Left renal cortex interstitium (tissue), 4 donors: ENCODE measurements at regions not wholly inside any gene's neighbourhood (a gene's known extent, or its start where the extent isn't known, plus 50 kb on each side); places are given as distances from the start of the nearest gene placed in this dataset.

Experiments
- DNase-seq, 4 donors: peaks; one replicate each; pipeline ENCODE4 v3.0.0-alpha.2; 2013; ENCODE audit warnings: low read depth in 4 of 4, low spot score in 2 of 4, missing footprints in 1 of 4

DNA sequence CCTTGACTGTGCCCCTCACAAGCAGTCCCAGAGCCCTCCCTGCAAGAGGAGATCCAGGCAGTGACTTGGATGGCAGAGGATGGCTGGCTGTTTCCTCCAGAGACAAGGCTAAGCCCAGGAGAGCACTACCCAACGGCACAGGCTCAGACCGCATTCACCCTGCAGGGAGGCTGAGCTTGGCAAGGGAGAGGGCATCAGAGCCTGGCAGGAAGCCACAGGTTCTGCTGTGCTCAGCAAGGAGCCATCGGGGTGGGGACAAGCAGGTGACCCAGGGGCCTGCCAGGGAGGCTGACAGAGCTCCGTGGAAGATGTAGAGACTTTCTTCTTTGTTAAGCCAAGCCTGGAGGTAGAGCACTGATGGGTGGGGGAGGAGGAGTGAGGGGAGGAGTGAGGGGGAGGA, 159.2 kb upstream of the CST7 start:
- DNase-seq: no peak

- no peak for DNase-seq
These were observed 158.3 kb upstream of the CST7 start for GRCh38 chr20:24790746-24791283.

- no peak for DNase-seq
These were observed 157.1 kb upstream of the CST7 start for GRCh38 chr20:24791953-24792352.

DNA sequence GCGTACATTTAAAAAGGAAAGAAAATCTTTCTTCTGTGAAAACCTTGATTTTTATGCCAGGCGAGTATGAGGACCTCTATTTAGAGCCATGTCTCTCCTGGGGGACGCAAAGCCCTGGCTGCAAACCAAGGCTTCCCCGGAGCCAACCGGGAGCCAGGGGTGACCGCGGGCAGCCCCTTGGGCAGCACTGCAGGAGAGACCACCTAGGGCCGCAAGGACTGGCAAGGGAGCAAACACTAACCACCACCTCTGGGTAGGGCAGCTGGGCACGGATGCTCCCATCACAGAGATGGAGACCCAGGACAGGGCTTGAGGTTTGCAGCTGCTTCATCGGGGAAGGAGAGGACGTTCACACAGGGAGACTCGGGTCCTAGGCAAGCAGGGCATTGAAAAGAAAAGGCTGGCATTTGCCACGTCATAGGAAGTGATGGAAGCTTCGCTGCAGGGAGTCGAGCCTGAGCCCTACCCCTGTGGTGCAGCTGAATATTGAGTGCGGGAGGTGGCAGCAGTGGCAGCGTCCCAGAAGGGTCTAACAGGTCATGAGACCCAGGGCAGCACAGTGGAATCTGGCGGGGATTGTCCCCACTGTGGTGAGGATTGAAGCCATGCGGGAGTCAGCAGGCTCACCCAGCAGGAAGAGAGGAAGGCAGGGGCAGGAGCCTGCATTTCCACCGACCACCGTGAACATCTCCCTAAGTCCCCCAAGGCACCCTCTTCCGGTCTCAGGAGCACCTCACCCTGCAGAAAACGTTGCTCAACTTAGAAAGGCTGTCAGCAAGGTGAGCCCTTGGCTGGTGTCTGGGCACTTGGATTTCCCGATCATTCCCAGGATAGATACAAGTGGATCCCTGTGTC, 156.2 kb upstream of the CST7 start:
- DNase-seq: no peak

DNA sequence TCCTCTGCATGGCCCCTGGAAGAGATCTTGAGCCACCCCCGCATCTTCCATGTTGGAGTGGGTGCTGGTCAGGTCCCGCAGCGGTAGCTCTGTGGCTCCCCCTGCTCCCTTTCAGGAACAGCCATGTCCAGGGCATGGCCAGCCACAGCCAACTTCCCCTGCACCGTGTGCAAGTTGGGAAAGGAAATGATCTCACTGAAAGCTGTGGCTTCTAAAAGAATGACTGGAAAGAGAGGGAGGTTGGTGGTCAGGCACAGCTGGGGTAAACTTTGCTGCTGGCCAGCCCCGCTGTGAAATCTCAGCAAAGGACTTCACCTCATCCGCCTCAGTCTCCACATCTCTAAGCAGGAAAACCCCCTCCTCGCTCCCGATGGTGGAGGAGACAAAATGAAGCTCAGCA, 153.6 kb upstream of the CST7 start:
- no peak for DNase-seq

DNA sequence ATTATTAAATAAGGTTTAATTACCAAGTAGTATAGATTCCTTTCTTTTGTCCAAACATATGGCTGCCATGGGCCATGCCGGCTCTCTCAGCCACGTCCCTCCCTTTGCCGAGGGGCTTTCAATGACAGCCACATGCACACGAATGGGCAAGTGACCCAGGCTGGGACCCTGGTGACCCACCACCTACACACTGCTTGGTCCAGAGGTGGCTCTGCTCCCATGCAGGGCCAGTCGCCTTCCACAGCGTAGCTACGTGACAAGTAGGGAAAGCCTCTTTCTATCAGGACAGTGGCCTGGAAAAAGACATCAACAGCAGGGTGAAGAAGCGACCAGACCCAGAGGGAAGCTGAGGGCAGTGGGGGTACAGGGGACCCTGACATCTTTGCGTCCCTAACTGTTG, 152.8 kb upstream of the CST7 start:
- DNase-seq: no peak

DNA sequence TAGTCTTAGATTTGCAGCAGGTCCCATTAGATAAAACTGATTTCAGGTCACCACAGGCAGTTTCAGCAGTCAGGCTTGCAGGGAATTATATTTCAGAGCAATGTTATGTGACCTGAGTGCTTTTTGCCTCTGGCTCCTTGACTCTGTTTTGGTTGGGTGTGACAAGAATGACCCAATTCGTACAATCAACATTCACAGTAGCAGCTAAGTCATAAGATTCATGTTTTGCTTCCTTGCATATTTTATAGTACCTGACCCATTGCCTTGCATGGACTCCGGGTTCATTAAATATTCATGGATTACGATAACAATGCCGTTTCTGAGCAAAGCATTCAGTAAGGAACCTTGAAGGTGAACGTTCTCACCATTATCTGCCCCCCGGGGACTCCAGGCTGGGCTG, 152.0 kb upstream of the CST7 start:
- no peak for DNase-seq

- DNase-seq: no peak
These were observed 151.1 kb upstream of the CST7 start for GRCh38 chr20:24797745-24798655.

DNA sequence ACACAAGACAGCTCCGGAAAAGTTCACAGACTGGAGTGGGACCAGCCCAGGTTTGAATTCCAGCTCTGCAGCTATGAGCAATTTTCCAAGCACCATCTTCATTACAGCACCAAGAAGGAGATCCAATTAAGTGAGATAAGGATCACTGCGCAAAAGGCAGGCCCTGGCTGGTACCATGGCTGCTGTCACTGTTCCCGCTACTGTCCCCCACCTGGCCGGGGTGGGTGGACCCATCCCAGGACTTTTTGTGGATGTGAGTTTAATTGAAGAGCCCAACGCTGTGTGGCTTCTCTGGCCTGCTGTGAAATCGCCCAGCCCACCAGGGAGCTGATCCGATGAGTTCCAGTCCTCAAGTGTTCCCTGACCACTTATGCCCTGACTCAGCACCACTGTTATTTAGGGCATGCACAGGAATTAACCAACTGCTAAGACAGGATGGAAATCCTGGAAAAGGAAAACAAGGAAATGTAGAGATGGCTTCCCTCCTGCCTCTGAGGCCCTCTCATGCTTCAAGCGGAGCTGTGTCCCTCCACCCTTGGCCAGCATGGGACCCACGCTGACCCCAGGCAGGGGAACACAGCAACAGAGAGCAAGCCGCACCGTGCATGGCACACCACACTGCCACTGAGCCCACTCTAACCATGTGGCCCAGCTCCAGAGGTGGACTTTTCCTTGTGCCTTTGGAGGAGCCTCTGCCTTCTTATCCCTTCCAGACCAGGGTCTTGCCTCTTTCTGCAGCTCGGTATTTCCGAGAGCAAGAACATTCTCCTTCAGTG, 150.0 kb upstream of the CST7 start:
- no peak for DNase-seq

DNA sequence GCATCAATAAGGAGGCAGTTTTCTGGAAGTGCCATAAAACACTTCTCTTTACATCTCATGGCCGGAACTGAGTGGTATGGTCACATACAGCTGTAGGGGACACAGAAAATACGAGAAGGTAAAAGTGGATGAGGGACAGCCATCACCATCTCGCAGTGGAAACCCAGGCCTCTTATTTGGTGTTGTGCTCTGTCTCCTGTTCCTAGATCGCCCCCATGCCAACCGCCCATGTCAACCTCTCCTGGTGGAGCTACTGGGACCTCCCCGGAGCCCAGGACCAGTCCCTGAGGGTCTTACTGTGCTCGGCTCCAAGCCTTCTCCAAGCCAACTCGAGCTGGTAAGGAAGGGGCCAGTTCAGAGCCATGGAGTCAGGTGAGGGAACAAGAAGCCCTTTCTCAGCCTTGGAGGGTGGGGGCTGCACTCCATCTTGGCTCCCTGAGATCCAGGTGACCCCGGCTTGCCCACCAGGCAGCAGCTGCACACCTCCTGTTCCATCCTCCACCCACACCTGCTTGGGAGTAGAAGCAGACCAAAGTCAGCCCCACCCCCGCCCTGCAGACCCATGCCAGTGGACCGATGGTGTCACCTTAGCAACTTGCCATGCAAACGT, 149.0 kb upstream of the CST7 start:
- no peak for DNase-seq

- DNase-seq: no peak
These were observed 146.7 kb upstream of the CST7 start for GRCh38 chr20:24802286-24802820.

- DNase-seq: no peak
These were observed 144.4 kb upstream of the CST7 start for GRCh38 chr20:24804481-24805206.

GRCh38 chr20:24805456-24806238, 143.4 kb upstream of the CST7 start:
- no peak for DNase-seq

GRCh38 chr20:24806705-24807676, 142.1 kb upstream of the CST7 start:
- no peak for DNase-seq

DNA sequence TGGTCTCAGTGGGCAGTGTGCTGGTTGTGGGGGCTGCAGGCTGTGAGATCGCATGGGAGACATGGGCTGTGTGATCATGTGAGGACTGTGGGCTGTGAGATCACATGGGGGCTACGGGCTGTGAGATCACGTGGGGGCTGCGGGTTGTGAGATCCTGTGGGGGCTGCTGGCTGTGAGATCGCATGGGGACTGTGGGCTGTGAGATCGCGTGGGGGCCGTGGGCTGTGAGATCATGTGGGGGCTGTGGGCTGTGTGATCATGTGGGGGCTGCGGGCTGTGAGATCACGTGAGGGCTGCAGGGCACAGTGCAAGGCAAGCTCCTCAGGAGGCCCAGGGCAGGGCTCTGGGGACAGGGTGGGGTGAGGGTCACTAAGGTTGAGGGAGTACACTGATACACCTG, 140.5 kb upstream of the CST7 start:
- no peak for DNase-seq

- no peak for DNase-seq
These were observed 139.5 kb upstream of the CST7 start for GRCh38 chr20:24809606-24810005.

DNA sequence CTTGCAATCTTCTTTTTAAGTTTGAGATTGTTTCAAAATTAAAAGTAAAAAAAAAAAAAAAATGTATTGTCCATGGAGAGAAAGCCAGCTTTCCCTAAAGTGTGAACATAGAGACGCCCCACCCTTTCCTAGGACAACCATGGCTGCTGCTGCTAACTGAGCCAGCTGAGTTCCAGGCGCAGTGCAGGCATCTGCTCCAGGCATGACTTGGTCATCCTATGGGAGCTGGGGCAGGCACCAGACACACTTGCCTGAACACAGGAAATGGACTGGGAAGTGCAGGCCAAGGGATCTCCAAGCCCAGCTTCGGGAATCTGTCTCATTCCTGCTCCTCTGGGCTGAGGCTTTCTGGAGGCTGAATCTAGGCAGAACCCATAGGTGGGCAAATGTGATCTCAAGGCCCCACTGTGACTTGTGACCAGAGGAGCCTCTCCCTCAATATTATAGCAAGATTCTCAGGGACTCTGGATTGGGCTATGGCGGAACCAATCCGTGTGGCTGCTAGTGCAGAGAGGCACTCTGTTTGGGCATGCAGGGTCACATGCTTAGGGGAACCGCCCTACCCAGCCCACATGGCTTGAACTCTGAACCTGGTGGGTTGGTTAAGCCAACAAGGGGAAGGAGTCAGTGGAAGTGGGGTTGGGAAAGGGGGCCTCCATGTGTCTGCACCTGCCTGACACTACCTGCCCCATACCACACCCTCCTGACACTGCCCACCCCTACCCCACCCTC, 138.2 kb upstream of the CST7 start:
- no peak for DNase-seq
